SK-N-SH treated with all-trans-retinoic acid at 6 μM for 48 hours (cell line): ENCODE measurements at regions not wholly inside any gene's neighbourhood (a gene's known extent, or its start where the extent isn't known, plus 50 kb on each side); places are given as distances from the start of the nearest gene placed in this dataset.

Experiments used
- GLIS3 ChIP-seq: fragments of 250-450 bp; sonication (Bioruptor Pico); IDR thresholded peaks from 2 replicates; pipeline ENCODE4 v1.5.0; 2020; ENCODE audit warnings: mild to moderate bottlenecking, moderate library complexity
- ISL1 ChIP-seq: fragments of 250-450 bp; sonication (Bioruptor Pico); IDR thresholded peaks from 2 replicates; pipeline ENCODE4 v2.1.2; 2022; ENCODE audit warnings: mild to moderate bottlenecking, moderate library complexity
- PATZ1 ChIP-seq: fragments of 250-450 bp; sonication (Bioruptor Pico); IDR thresholded peaks from 2 replicates; pipeline ENCODE4 v1.8.0; 2020; ENCODE audit warnings: mild to moderate bottlenecking, moderate library complexity, borderline replicate concordance
- POU6F1 ChIP-seq: fragments of 250-450 bp; sonication (Bioruptor Pico); IDR thresholded peaks from 2 replicates; pipeline ENCODE4 v1.8.0; 2021; ENCODE audit warnings: low read depth, mild to moderate bottlenecking, moderate library complexity, borderline replicate concordance
- TCF4 ChIP-seq: fragments of 250-450 bp; sonication (Bioruptor Pico); IDR thresholded peaks from 2 replicates; pipeline ENCODE4 v1.8.0; 2021; ENCODE audit warnings: mild to moderate bottlenecking, moderate library complexity, borderline replicate concordance
- ZFP3 ChIP-seq: fragments of 250-450 bp; sonication (Bioruptor Pico); IDR thresholded peaks from 2 replicates; pipeline ENCODE4 v1.5.0; 2020; ENCODE audit warnings: mild to moderate bottlenecking, moderate library complexity
- ZNF70 ChIP-seq: fragments of 450-650 bp; formaldehyde crosslinking; IDR thresholded peaks from 2 replicates; pipeline ENCODE4 v1.5.0; 2020; ENCODE audit warnings: mild to moderate bottlenecking, moderate library complexity

- TF ChIP-seq PATZ1 (CRISPR knock-in tag) (no peak), ZFP3 (CRISPR knock-in tag) (no peak), TCF4 (no peak), POU6F1 (CRISPR knock-in tag) (no peak), GLIS3 (CRISPR knock-in tag) (no peak), ISL1 (CRISPR knock-in tag) (no peak), ZNF70 (CRISPR knock-in tag) (no peak)
Measured at GRCh38 chr3:176584413-176585176, 612.7 kb downstream of the TBL1XR1 start.
